Brain microvascular endothelial cell (primary cell): ENCODE measurements at regions not wholly inside any gene's neighbourhood (a gene's known extent, or its start where the extent isn't known, plus 50 kb on each side); places are given as distances from the start of the nearest gene placed in this dataset.

Experiments used
- DNase-seq: peaks from one replicate; pipeline ENCODE4 v3.0.0-alpha.2; 2020
- H3K27ac ChIP-seq: fragments of 250-450 bp; sonication (Bioruptor Pico); 2 replicates; pipeline ENCODE4 v1.5.1; 2020; ENCODE audit warnings: mild to moderate bottlenecking, moderate library complexity
- H3K27me3 ChIP-seq: fragments of 250-450 bp; sonication (Bioruptor Pico); replicated peaks from 2 replicates; pipeline ENCODE4 v1.5.1; 2020; ENCODE audit warnings: mild to moderate bottlenecking
- H3K36me3 ChIP-seq: fragments of 250-450 bp; sonication (Bioruptor Pico); replicated peaks from 2 replicates; pipeline ENCODE4 v1.5.1; 2020; ENCODE audit warnings: mild to moderate bottlenecking
- H3K4me3 ChIP-seq: 2 replicates; pipeline ENCODE4 v1.5.1; 2011; ENCODE audit warnings: low read depth, mild to moderate bottlenecking, control low read depth, low read length, moderate library complexity
- in situ Hi-C: cut with HindIII; loops from 2 replicates; pipeline ENCODE4 v1.10.0; 2017; ENCODE audit warnings: low sequenced_read_pairs, low pct_ligation_motif_present
- TF ChIP-seq, protein P1 (sequence below): IDR thresholded peaks from 2 replicates; pipeline ENCODE4 v1.5.1; 2011; ENCODE audit warnings: low read depth, mild to moderate bottlenecking, moderate library complexity, low read length, control low read depth, inconsistent platforms; ENCODE audit errors: missing control alignments

DNA sequence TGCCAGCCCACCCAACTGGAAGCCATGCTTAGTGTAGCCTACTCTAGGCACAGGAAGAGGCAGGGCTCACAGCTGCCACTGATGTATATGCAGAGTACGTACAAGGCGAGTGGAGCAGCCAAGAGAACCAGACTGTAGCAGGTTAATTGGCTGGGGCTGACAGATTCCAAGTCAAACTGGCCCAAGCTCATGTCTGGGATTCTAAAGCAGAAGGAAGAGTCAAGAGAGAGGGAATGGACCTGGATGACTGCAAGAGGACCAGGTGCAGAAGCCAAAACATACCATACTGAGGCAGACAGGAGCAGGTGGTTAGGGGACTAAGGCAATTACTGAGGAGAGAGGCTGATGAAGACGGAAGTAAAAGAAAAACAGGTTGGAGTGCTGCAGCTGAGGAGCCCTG is 51.3 kb upstream of the LRRN2 start:
- no peak overlapping the region for H3K4me3 ChIP-seq
- TF ChIP-seq, protein P1, sequence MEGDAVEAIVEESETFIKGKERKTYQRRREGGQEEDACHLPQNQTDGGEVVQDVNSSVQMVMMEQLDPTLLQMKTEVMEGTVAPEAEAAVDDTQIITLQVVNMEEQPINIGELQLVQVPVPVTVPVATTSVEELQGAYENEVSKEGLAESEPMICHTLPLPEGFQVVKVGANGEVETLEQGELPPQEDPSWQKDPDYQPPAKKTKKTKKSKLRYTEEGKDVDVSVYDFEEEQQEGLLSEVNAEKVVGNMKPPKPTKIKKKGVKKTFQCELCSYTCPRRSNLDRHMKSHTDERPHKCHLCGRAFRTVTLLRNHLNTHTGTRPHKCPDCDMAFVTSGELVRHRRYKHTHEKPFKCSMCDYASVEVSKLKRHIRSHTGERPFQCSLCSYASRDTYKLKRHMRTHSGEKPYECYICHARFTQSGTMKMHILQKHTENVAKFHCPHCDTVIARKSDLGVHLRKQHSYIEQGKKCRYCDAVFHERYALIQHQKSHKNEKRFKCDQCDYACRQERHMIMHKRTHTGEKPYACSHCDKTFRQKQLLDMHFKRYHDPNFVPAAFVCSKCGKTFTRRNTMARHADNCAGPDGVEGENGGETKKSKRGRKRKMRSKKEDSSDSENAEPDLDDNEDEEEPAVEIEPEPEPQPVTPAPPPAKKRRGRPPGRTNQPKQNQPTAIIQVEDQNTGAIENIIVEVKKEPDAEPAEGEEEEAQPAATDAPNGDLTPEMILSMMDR: no peak
- no peak for DNase-seq
- in situ Hi-C loops: no loop called here
- H3K27ac ChIP-seq: no peak overlapping the region
- no peaks in the 10 kb centered on the region for H3K36me3 ChIP-seq
- peaks cover 2% of the 10 kb centered on the region for H3K27me3 ChIP-seq

DNA sequence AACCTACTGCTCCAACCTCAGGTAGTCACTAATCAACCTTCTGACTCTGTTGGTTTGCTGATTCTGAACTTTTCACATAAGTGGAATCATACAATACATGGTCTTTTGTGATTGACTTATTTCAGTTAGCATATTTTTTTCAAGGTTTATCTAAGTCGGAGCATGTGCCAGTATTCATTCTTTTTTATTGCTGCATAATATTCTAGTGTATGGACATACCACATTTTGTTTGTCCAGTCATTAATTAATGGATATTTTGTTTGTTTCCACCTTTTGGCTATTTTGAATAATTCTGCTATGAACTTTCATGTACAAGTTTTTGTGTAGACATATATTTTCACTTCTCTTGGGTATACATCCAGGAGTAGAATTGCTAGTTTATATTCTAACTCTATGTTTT is 53.0 kb upstream of the LRRN2 start:
- Histone ChIP-seq H3K4me3 (no peak overlapping the region), H3K36me3 (no peaks in the 10 kb centered on the region), H3K27ac (no peak overlapping the region), H3K27me3 (no peaks in the 10 kb centered on the region)
- in situ Hi-C loops: no loop called here
- TF ChIP-seq, protein P1: no peak
- no peak for DNase-seq

DNA sequence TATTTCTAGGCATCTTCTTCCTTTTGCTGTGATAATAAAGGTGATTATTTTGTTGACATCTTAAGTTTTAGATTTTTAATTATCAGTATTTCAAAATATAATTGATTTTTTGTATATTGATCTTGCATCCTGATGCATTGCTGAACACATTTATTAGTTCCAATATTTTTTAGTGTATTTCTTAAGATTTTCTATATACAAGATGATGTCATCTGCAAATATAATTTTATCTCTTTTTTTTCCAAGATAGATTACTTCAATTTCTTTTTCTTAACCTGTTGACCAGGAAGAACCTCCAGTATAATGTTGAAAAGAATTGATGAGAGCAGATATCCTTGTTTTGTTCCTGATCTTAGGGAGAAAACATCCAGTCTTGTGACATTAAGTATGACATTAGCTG is 54.8 kb upstream of the LRRN2 start:
- Histone ChIP-seq H3K4me3 (no peak overlapping the region), H3K36me3 (no peaks in the 10 kb centered on the region), H3K27me3 (no peaks in the 10 kb centered on the region), H3K27ac (no peak overlapping the region)
- in situ Hi-C loops: no loop called here
- no peak for DNase-seq
- TF ChIP-seq, protein P1: no peak

DNA sequence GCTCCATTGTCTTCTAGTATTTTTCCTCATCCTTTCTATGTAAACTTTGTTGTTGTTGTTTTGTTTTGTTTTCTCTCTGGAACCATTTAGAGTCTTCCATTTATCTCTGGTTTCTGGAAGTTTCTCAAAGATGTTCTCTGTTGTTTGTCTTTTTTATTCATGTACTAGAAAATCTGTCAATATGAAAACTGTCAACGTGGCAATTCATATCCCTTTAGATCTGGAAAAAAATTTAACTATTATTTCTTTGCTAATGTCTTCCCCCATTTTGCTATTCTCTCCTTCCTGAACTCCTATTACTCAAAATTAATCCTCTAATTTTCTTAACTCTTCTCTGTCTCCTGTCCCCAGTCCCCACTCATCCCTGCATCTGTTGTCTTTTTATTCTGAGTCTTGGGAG is 55.9 kb upstream of the LRRN2 start:
- Histone ChIP-seq H3K4me3 (no peak overlapping the region), H3K27me3 (no peaks in the 10 kb centered on the region), H3K27ac (no peak overlapping the region), H3K36me3 (no peaks in the 10 kb centered on the region)
- in situ Hi-C loops: no loop called here
- DNase-seq: no peak
- TF ChIP-seq, protein P1: no peak

DNA sequence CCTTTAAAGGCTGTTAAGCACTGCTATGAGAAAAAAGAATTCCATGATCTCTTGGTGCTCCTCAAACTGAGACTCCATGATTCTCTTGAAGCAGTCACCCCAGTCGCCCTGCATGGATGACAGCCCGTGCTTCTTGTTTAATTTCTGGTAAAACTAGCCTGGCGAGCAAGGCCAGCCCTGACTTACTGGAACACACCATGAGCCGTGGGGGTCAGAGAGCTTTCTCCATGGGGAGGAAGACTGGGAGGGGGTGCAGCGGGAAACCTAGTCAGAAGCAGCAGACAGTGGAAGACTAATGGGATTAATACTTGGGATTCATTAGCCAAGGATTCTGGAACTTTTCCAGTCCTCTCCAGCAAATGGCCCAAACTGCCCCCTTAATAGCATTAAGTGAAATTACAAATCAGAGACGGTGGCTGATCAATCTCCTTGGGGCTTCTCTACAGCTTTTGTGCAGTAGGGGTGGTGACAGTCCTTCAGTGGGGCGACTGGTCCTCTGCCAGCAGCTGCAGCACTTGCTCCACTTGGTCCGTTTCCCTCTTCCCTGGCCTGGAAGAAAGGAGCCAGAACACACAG is 57.2 kb upstream of the LRRN2 start:
- no peak overlapping the region for H3K4me3 ChIP-seq
- TF ChIP-seq, protein P1: no peak
- H3K27ac ChIP-seq: no peak overlapping the region
- in situ Hi-C loops: no loop called here
- H3K36me3 ChIP-seq: no peaks in the 10 kb centered on the region
- no peaks in the 10 kb centered on the region for H3K27me3 ChIP-seq
- DNase-seq: no peak

DNA sequence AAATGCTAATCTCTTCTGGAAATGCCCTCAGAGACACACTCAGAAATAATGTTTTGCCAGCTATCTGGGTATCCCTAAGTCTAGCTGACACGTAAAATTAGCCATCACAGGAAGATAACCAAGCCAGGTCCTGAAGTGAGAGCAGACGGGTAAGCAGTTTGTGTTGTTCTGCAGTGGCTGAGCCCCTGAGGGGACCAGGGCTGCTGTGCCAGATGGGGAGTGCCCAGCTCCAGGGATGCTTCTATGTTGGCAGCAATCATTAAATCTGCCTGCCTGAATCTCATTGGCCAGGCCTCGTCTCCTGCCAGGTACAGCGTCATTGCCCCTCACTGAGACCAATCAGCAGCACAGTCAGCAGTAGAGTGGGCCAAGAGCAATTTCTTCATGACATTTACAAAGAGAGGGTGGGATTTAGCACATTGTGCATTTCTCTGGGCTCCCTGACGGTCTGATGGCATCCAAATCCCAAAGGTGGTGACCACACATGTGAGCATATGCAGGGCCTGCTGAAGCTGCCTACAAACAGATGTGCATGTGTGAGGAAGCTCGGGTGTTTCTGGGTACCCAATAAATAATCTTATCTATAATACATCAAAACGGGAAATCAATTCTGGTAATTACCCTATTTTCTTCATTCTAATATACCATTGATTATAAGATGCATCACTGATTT is 58.7 kb upstream of the LRRN2 start:
- DNase-seq: no peak
- TF ChIP-seq, protein P1: no peak
- Histone ChIP-seq H3K27ac (no peak overlapping the region), H3K4me3 (no peak overlapping the region), H3K36me3 (no peaks in the 10 kb centered on the region), H3K27me3 (no peaks in the 10 kb centered on the region)
- in situ Hi-C loops: no loop called here
